ENCODE measurements at regions not wholly inside any gene's neighbourhood (a gene's known extent, or its start where the extent isn't known, plus 50 kb on each side); places are given as distances from the start of the nearest gene placed in this dataset.

- FAIRE-seq (no peak), DNase-seq (ENCODE audit: extremely low spot score, insufficient read length, low read depth) (no peak)
Observed at GRCh38 chr14:85416771-85417170, 113.2 kb upstream of the FLRT2 start.

DNA sequence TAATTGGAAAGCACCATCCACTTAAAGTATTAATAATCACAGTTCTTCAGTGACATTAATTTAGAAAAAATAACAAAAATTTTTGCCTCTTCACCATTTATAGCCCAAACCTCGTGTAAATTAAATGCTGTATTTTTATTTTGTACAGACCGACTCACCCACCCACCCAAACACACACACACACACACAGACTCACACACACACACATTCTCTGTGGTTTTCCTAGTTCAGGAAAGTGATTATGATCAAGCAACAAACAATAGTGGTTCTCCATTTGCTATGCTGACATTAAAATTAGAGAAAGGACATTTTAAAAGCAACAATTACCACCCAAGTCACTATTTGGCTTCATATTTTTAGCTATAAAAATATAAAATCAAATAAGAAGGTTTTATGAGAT is 112.5 kb upstream of the FLRT2 start:
- no peak for FAIRE-seq
- DNase-seq (ENCODE audit: extremely low spot score, insufficient read length, low read depth): no peak

DNA sequence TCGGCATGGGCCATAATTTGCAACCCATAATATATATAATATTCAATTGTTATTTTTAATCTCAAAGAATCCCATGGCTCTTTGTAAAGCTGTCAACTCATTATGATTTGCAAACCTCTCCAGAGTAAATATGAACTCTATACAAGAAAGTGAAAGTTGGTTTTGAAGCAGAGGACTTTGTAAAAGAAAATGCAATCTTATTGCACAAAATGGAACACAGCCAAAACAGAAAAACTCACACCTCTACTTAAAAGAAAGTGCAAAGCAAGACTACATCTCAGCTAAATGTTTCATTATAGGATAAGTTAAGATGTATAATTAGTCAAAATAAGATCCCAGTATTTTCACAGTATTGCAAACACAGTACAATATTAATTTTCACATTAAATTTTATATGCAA is 111.2 kb upstream of the FLRT2 start:
- DNase-seq (ENCODE audit: extremely low spot score, insufficient read length, low read depth) (no peak), FAIRE-seq (no peak)

DNA sequence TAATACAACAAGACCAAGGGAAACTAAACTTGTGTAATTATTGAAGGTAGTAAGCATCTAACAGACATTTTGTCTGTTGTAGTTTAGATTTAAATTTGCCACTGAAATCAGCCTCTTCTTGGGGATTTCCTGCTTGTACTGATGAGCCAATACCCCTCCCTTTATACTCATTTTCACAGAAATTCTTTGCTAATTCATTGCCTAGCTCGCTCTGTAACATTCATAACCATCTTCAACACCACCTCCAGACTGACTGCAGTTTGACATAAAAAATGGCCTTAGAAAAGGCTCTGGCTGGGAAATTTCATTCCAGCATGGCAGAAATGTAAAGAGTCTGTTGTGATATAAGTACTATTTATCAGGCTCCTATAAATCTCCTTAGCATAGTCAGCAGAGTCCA is 109.7 kb upstream of the FLRT2 start:
- DNase-seq (ENCODE audit: extremely low spot score, insufficient read length, low read depth) (no peak), FAIRE-seq (no peak)

DNA sequence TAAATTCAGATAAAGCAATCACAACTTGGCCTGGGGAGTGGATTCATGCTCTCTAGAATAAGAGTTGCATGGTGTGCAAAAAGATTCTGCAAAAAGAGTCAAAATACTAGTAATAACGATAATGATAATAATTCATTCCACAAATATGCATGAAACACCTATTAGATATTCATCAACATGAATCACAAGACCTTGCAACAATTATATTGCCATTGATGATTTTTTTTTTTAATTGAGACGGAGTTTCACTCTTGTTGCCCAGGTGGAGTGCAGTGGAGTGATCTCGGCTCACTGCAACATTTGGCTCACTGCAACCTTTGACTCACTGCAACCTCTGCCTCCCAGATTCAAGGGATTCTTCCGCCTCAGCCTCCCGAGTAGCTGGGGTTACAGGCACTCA is 109.2 kb upstream of the FLRT2 start:
- FAIRE-seq (no peak), DNase-seq (ENCODE audit: extremely low spot score, insufficient read length, low read depth) (no peak)

- DNase-seq (ENCODE audit: extremely low spot score, insufficient read length, low read depth) (no peak), FAIRE-seq (no peak)
Observed at GRCh38 chr14:85421186-85421877, 108.6 kb upstream of the FLRT2 start.

- DNase-seq (ENCODE audit: extremely low spot score, insufficient read length, low read depth): no peak
- FAIRE-seq: no peak
Observed at GRCh38 chr14:85423889-85424288, 106.1 kb upstream of the FLRT2 start.

- no peak for FAIRE-seq
Observed at GRCh38 chr14:85425507-85425906, 104.4 kb upstream of the FLRT2 start.

GRCh38 chr14:85426068-85426935 is 103.6 kb upstream of the FLRT2 start:
- no peak for FAIRE-seq
- DNase-seq (ENCODE audit: extremely low spot score, insufficient read length, low read depth): no peak

More at GRCh38 chr14:85425507-85425906, 104.4 kb upstream of the FLRT2 start:
- DNase-seq (ENCODE audit: extremely low spot score, insufficient read length, low read depth): no peak

DNA sequence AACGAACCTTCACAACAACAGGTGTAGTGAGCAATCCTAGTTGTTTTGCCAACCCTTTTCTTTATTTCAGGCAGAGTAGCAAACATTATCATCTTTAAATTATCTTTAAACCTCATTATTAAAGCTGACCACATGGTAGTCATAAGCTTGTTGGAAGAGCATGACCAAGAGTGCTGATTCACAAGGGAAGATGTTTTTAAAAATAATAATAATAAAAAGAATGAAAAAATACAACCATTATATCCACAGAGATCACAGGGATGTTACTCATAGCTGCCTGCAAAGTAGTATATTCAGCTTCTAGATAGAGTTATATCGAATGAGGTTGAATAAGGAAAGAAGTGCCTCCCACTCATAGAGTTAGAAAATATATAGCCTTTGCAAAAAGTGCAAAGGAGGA is 101.0 kb upstream of the FLRT2 start:
- FAIRE-seq (no peak), DNase-seq (ENCODE audit: extremely low spot score, insufficient read length, low read depth) (no peak)

DNA sequence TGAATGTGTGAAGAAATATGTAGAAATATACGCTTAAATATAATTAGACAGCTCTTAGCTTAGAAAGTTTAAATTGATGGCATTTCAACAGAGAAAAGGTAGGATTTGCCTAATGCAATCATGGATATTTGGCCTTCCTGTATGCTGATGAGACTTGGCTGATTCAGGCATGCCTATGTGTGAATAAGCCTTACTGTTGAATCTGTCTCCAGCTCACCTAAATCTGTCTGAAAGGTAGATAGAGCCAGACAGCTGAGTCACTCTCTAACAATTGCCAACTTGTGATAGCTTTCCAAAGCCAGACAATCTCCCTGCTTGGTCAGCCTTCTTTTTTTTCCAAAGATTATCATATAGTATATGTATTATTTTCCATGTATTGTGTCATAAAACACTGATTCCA is 92.8 kb upstream of the FLRT2 start:
- no peak for DNase-seq (ENCODE audit: extremely low spot score, insufficient read length, low read depth)
- no peak for FAIRE-seq

DNA sequence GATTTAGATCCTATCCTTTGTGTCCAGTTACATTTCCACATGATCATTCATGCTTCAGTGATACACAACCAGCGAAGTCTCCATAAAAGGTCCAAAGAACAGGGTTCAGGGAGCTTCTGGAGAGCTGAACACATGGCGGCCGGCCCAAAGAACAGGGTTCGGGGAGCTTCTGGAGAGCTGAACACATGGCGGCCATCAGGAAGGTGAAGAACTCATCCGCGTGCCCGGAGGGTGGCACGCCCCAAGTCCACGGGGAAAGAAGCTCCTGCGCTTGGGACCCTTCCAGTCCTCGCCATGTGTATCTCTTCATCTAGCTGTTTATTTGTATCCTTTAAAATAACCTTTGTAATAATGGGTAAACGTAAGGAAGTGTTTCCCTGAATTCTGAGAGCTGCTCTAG is 91.9 kb upstream of the FLRT2 start:
- no peak for FAIRE-seq
- no peak for DNase-seq (ENCODE audit: extremely low spot score, insufficient read length, low read depth)

DNA sequence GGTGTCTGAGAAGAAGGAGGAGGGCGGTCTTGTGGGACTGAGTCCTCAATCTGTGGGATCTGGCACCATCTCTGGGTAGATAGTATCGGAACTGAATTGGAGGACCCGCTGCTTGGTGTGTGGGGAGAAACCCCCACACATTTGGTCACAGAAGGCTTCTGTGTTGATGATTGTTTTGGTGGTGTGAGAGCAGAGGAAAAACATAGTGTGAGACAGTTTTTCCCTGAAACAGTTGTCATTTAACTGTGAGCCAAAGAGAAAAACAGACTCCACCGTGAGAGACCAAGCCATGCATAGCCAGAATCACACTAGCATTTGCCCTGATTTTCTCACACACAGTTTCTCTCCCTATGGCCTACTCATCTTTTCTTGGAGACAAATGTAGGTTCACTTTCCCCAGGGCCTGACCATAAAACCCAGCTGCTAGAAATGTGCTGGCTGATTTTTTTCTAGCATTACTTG is 91.4 kb upstream of the FLRT2 start:
- no peak for FAIRE-seq

DNA sequence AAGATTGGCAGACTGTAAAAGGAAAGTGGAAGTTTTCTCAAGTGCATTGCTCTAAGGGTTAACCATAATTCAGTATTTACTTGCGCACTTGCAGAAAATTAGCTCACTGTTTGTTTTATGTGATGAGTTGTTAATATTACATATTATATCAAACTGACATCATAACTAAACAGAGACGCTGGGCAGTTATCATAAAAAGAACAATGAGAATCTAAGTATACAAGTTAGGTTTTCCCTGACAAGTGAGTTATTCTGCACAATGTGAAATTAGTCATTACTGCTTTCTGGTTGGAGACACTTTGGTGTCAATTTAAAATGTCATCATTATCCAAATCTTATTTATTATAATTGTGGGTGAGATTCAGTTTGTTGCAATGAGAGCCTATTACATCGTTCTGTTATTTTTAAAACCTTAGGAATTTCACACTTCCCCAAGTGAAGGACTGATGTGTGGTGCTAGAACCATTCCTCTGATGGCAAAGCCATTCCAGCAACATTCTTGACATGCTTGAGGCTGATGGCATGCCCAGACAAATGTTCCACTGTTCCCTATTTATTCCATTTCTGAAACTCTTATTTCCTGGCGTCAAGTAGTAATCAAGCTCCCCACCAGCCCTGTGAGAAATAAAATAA is 90.1 kb upstream of the FLRT2 start:
- no peak for FAIRE-seq
- DNase-seq (ENCODE audit: extremely low spot score, insufficient read length, low read depth): no peak

More for the DNA sequence above, 91.4 kb upstream of the FLRT2 start:
- no peak for DNase-seq (ENCODE audit: extremely low spot score, insufficient read length, low read depth)

DNA sequence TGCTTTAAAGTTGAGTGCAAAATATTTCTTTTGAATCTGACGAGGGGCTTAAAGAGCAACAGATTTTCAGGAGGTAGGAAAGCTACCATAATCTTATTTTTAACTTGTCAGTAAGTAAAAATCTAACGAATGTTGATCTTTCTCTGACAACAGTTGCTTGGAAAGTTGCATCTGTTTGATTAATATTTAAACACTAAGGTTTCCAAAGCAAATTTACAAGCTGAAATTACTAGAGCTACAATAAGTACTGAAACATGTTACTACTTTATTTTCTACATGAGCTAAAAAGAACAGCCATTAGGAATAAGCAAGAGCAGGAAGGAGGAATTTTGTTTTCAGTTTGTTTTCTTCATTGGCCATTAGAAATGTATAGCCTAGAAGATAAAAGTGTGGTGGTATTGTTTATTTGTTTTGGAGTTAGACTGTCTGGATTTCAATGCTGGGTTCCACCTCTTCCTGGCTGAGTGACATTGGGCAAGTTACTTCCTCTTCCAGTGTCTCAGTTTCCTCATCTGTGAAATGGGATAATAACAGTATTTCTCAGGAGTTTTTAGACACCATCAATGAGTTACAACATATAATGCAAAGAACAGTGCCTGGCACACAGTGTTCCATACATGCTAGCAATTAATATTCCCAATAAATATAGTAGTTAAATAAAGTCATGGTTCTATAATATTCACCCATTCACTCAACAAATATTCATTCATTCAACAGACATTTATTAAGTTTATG is 87.9 kb upstream of the FLRT2 start:
- FAIRE-seq (no peak), DNase-seq (ENCODE audit: extremely low spot score, insufficient read length, low read depth) (no peak)

GRCh38 chr14:85442996-85443395 is 86.9 kb upstream of the FLRT2 start:
- no peak for DNase-seq (ENCODE audit: extremely low spot score, insufficient read length, low read depth)
- FAIRE-seq: no peak

DNA sequence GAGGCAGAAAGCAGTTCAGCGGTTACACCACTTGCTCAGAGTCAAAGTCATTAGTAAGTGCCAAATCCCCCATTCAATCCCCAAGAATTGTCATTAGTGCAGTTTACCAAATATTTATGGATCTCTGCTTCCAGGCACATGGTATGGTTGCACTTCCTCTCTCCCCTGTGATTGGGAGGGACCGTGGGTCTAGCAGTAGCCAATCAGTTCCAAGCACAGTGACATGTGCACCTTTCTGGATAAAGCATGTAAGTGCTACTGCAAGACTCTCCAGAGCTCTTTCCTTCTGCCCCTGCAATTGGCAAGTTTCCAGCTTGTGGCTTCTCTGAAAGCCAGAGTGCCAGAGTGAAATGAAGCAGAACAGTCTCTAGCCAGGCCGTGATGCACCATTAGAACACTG is 85.3 kb upstream of the FLRT2 start:
- no peak for DNase-seq (ENCODE audit: extremely low spot score, insufficient read length, low read depth)
- no peak for FAIRE-seq

DNA sequence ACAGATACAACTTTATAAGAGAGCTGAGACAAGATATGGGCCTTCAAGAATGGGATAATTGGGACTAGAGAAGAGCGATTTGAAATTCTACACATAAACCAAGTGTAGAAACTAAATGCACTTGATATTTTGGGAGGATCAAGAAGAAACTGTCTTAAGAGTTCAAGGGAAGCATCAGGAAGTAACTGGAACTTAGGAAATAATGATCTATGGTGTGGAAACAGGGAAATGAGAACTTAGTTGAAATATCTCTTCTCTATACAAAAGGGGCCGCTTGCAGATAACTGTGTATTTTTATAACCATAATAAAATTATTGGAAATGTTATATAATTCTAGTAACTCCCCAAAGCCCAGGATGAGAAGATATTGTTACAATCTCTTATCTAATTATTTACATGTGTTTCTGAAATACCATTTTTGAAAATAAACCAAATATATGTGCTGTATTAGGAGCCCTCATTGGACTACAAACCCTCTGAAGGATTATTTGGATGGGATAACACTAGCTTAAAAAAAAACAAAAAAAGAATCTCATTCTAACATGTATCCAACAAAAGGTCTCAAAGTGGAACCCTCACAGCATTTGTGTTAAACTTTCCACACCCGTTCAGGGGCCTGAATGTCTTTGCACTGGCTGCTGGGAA is 84.7 kb upstream of the FLRT2 start:
- DNase-seq (ENCODE audit: extremely low spot score, insufficient read length, low read depth) (no peak), FAIRE-seq (no peak)

- FAIRE-seq (no peak), DNase-seq (ENCODE audit: extremely low spot score, insufficient read length, low read depth) (no peak)
Observed at GRCh38 chr14:85447883-85448282, 82.1 kb upstream of the FLRT2 start.

GRCh38 chr14:85451421-85451820 is 78.5 kb upstream of the FLRT2 start:
- no peak for DNase-seq (ENCODE audit: extremely low spot score, insufficient read length, low read depth)
- FAIRE-seq: no peak
